ENCODE measurements at regions not wholly inside any gene's neighbourhood (a gene's known extent, or its start where the extent isn't known, plus 50 kb on each side); places are given as distances from the start of the nearest gene placed in this dataset.

GRCh38 chr5:148899993-148900392 lies 73.6 kb downstream of the ADRB2 start:
- no peak for TF ChIP-seq SMC3 (conservative IDR thresholded peaks at IDR 0.05; ENCODE audit: poor library complexity)
- no peak for TF ChIP-seq REST (IDR thresholded peaks at IDR 0.05; ENCODE audit: borderline replicate concordance)
- TF ChIP-seq EZH2 (IDR thresholded peaks at IDR 0.05; ENCODE audit: borderline replicate concordance, insufficient read depth, low read length, poor library complexity, severe bottlenecking), result no peak
- no peak for TF ChIP-seq RAD21 (conservative IDR thresholded peaks at IDR 0.05)
- TF ChIP-seq POLR2AphosphoS5 (IDR thresholded peaks at IDR 0.05), result no peak
- TF ChIP-seq TAF1 (IDR thresholded peaks at IDR 0.05; ENCODE audit: low read depth), result no peak
- no peak for TF ChIP-seq MXI1 (conservative IDR thresholded peaks at IDR 0.05; ENCODE audit: poor library complexity, severe bottlenecking)
- Histone ChIP-seq H3K27me3 (ENCODE audit: insufficient read depth, low read depth, low read length) (no peaks in the 10 kb centered on the region), H3K9me3 (ENCODE audit: low read length) (no peaks in the 10 kb centered on the region), H3K36me3 (ENCODE audit: insufficient read depth, low read length) (no peaks in the 10 kb centered on the region), H3F3A (ENCODE audit: insufficient read depth, low read length, poor library complexity, severe bottlenecking) (no peaks in the 10 kb centered on the region), H2AFZ (ENCODE audit: low read depth, low read length) (no peak overlapping the region), H3K9ac (ENCODE audit: low read length) (no peak overlapping the region), H3K27ac (ENCODE audit: low read length) (no peak overlapping the region), H3K4me3 (ENCODE audit: low read length) (no peak overlapping the region), H3K9me2 (ENCODE audit: insufficient read depth, low read length) (no peaks in the 10 kb centered on the region), H4K20me1 (ENCODE audit: insufficient read depth) (no peaks in the 10 kb centered on the region), H3K79me2 (replicated peaks; ENCODE audit: insufficient read depth, low read length) (no peaks in the 10 kb centered on the region), H3K4me2 (ENCODE audit: low read length) (no peak overlapping the region)

- no peaks in the 10 kb centered on the region for H4K20me1 ChIP-seq (ENCODE audit: insufficient read depth)
- H3K9me3 ChIP-seq (ENCODE audit: low read length), result no peaks in the 10 kb centered on the region
- H3K4me2 ChIP-seq (ENCODE audit: low read length), result no peak overlapping the region
- no peak overlapping the region for H3K4me3 ChIP-seq (ENCODE audit: low read length)
- no peak overlapping the region for H3K27ac ChIP-seq (ENCODE audit: low read length)
- no peaks in the 10 kb centered on the region for H3K79me2 ChIP-seq (replicated peaks; ENCODE audit: insufficient read depth, low read length)
- no peaks in the 10 kb centered on the region for H3K27me3 ChIP-seq (ENCODE audit: insufficient read depth, low read depth, low read length)
- no peak overlapping the region for H2AFZ ChIP-seq (ENCODE audit: low read depth, low read length)
- no peak for TF ChIP-seq EP300 (conservative IDR thresholded peaks at IDR 0.05; ENCODE audit: poor library complexity, severe bottlenecking)
- no peak for TF ChIP-seq EZH2 (IDR thresholded peaks at IDR 0.05; ENCODE audit: borderline replicate concordance, insufficient read depth, low read length, poor library complexity, severe bottlenecking)
- no peak for TF ChIP-seq REST (IDR thresholded peaks at IDR 0.05; ENCODE audit: borderline replicate concordance)
- TF ChIP-seq MXI1 (conservative IDR thresholded peaks at IDR 0.05; ENCODE audit: poor library complexity, severe bottlenecking), result no peak
- TF ChIP-seq SMC3 (conservative IDR thresholded peaks at IDR 0.05; ENCODE audit: poor library complexity), result no peak
- TF ChIP-seq RAD21 (conservative IDR thresholded peaks at IDR 0.05), result no peak
- no peak for TF ChIP-seq TAF1 (IDR thresholded peaks at IDR 0.05; ENCODE audit: low read depth)
- TF ChIP-seq CTCF (IDR thresholded peaks at IDR 0.05; ENCODE audit: poor library complexity, severe bottlenecking), result no peak
- TF ChIP-seq POLR2AphosphoS5 (IDR thresholded peaks at IDR 0.05), result no peak
- no peak overlapping the region for H3K9ac ChIP-seq (ENCODE audit: low read length)
- no peaks in the 10 kb centered on the region for H3K9me2 ChIP-seq (ENCODE audit: insufficient read depth, low read length)
- H3F3A ChIP-seq (ENCODE audit: insufficient read depth, low read length, poor library complexity, severe bottlenecking), result no peaks in the 10 kb centered on the region
- H3K36me3 ChIP-seq (ENCODE audit: insufficient read depth, low read length), result no peaks in the 10 kb centered on the region
Observed at GRCh38 chr5:148902478-148902877, 76.1 kb downstream of the ADRB2 start.
